22Rv1 (cell line): ENCODE measurements at regions not wholly inside any gene's neighbourhood (a gene's known extent, or its start where the extent isn't known, plus 50 kb on each side); places are given as distances from the start of the nearest gene placed in this dataset.

Experiments
- ZFX ChIP-seq: fragments of 450-650 bp; IDR thresholded peaks from 2 replicates; pipeline ENCODE4 v1.6.1; 2017; ENCODE audit warnings: antibody characterized with exemption, borderline replicate concordance
- TF ChIP-seq, protein P1 (sequence below): fragments of 450-650 bp; IDR thresholded peaks from 2 replicates; pipeline ENCODE4 v1.5.1; 2017; ENCODE audit warnings: mild to moderate bottlenecking

DNA sequence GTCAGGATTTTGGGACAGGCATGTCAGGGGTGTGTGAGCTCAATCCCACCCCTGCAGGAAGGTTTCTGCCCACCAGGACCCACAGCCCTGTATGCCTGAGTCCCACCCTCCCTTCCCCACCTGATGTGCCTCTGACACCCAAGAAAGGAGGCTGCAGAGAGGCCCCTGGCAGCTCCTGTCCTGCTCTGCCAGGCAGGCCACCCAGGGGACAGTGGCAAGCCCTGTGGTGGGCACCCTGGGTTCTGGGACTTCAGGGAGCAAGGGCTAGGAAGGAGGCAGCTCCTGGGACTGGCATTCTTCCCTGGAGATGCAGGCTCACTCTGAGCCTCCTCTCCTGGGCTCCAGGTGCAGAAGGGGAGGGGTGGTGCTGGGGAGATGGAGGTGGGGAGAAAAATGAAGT lies 234.5 kb upstream of the B3GAT1 start:
- TF ChIP-seq, protein P1, sequence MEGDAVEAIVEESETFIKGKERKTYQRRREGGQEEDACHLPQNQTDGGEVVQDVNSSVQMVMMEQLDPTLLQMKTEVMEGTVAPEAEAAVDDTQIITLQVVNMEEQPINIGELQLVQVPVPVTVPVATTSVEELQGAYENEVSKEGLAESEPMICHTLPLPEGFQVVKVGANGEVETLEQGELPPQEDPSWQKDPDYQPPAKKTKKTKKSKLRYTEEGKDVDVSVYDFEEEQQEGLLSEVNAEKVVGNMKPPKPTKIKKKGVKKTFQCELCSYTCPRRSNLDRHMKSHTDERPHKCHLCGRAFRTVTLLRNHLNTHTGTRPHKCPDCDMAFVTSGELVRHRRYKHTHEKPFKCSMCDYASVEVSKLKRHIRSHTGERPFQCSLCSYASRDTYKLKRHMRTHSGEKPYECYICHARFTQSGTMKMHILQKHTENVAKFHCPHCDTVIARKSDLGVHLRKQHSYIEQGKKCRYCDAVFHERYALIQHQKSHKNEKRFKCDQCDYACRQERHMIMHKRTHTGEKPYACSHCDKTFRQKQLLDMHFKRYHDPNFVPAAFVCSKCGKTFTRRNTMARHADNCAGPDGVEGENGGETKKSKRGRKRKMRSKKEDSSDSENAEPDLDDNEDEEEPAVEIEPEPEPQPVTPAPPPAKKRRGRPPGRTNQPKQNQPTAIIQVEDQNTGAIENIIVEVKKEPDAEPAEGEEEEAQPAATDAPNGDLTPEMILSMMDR = no peak
- no peak for TF ChIP-seq ZFX
